ENCODE measurements at regions not wholly inside any gene's neighbourhood (a gene's known extent, or its start where the extent isn't known, plus 50 kb on each side); places are given as distances from the start of the nearest gene placed in this dataset.

GRCh38 chr20:60116128-60116909 lies 158.1 kb downstream of the CDH26 start:
- no peak for DNase-seq (ENCODE audit: low read depth)
- no peak for TF ChIP-seq CTCF (conservative IDR thresholded peaks at IDR 0.05; ENCODE audit: low read length)

GRCh38 chr20:60117065-60117464 lies 158.8 kb downstream of the CDH26 start:
- TF ChIP-seq CTCF (conservative IDR thresholded peaks at IDR 0.05; ENCODE audit: low read length), result no peak
- DNase-seq (ENCODE audit: low read depth), result peak; percentile 85
- H3K4me3 ChIP-seq (ENCODE audit: low read length), result peak overlapping the region; percentile 40

More at GRCh38 chr20:60116128-60116909, 158.1 kb downstream of the CDH26 start:
- H3K4me3 ChIP-seq (ENCODE audit: low read length), result peak overlapping the region; percentile 40

- no peak for DNase-seq (ENCODE audit: low read depth)
- TF ChIP-seq CTCF (conservative IDR thresholded peaks at IDR 0.05; ENCODE audit: low read length), result no peak
- H3K4me3 ChIP-seq (ENCODE audit: low read length), result no peak overlapping the region
Measured at GRCh38 chr20:60121903-60122302, 163.7 kb downstream of the CDH26 start.

- TF ChIP-seq CTCF (conservative IDR thresholded peaks at IDR 0.05; ENCODE audit: low read length), result no peak
- no peak for DNase-seq (ENCODE audit: low read depth)
- no peak overlapping the region for H3K4me3 ChIP-seq (ENCODE audit: low read length)
Measured at GRCh38 chr20:60122671-60123070, 164.4 kb downstream of the CDH26 start.

GRCh38 chr20:60123096-60123495 lies 164.9 kb downstream of the CDH26 start:
- no peak overlapping the region for H3K4me3 ChIP-seq (ENCODE audit: low read length)
- no peak for DNase-seq (ENCODE audit: low read depth)
- no peak for TF ChIP-seq CTCF (conservative IDR thresholded peaks at IDR 0.05; ENCODE audit: low read length)

GRCh38 chr20:60123652-60124051 lies 165.4 kb downstream of the CDH26 start:
- no peak overlapping the region for H3K4me3 ChIP-seq (ENCODE audit: low read length)
- no peak for DNase-seq (ENCODE audit: low read depth)

More at GRCh38 chr20:60123652-60124051, 165.4 kb downstream of the CDH26 start:
- no peak for TF ChIP-seq CTCF (conservative IDR thresholded peaks at IDR 0.05; ENCODE audit: low read length)

Data from AG10803 (cell line).